ENCODE measurements at regions not wholly inside any gene's neighbourhood (a gene's known extent, or its start where the extent isn't known, plus 50 kb on each side); places are given as distances from the start of the nearest gene placed in this dataset.

- peaks cover 0 to 4% (median 0%) of the 10 kb centered on the region in 3 donors for H3K27me3 ChIP-seq
Observed at GRCh38 chr6:55654445-55654844, 75.5 kb upstream of the HMGCLL1 start.

GRCh38 chr6:55652429-55652828, 73.4 kb upstream of the HMGCLL1 start:
- no peaks in the 10 kb centered on the region for H3K36me3 ChIP-seq
- DNase-seq: no peak
- peaks cover 0 to 4% (median 0%) of the 10 kb centered on the region in 3 donors for H3K27me3 ChIP-seq
- 53 to 57% methylated on average over 1 of the region's 1 CpG for WGBS, 2 donors
- no peaks in the 10 kb centered on the region for H3K4me1 ChIP-seq
- no peak overlapping the region for H3K27ac ChIP-seq
- TF ChIP-seq EP300 (IDR thresholded peaks at IDR 0.05) (no peak), CTCF (IDR thresholded peaks at IDR 0.05) (no peak), POLR2AphosphoS5 (IDR thresholded peaks at IDR 0.05) (peak in 1 of 4 donors; percentile 54), POLR2A (IDR thresholded peaks at IDR 0.05) (no peak)
- intact Hi-C loops (cut with DNase I): no loop called here
- no peaks in the 10 kb centered on the region for H3K9me3 ChIP-seq
- no peak overlapping the region for H3K4me3 ChIP-seq

More at GRCh38 chr6:55654445-55654844, 75.5 kb upstream of the HMGCLL1 start:
- no peak overlapping the region for H3K27ac ChIP-seq
- TF ChIP-seq CTCF (IDR thresholded peaks at IDR 0.05) (no peak), EP300 (IDR thresholded peaks at IDR 0.05) (no peak), POLR2A (IDR thresholded peaks at IDR 0.05) (no peak), POLR2AphosphoS5 (IDR thresholded peaks at IDR 0.05) (no peak)
- H3K9me3 ChIP-seq: no peaks in the 10 kb centered on the region
- H3K36me3 ChIP-seq: no peaks in the 10 kb centered on the region
- no peak for DNase-seq
- 93 to 94% methylated on average over 1 of the region's 1 CpG for WGBS, 2 donors
- H3K4me1 ChIP-seq: no peaks in the 10 kb centered on the region
- no peak overlapping the region for H3K4me3 ChIP-seq
- intact Hi-C loops (cut with DNase I): no loop called here

- Histone ChIP-seq H3K4me1 (no peaks in the 10 kb centered on the region), H3K27ac (no peak overlapping the region), H3K9me3 (no peaks in the 10 kb centered on the region), H3K36me3 (no peaks in the 10 kb centered on the region), H3K27me3 (peaks cover 0 to 4% (median 0%) of the 10 kb centered on the region in 3 donors), H3K4me3 (no peak overlapping the region)
- no peak for TF ChIP-seq CTCF (IDR thresholded peaks at IDR 0.05)
- no peak for TF ChIP-seq POLR2AphosphoS5 (IDR thresholded peaks at IDR 0.05)
- no peak for TF ChIP-seq POLR2A (IDR thresholded peaks at IDR 0.05)
- intact Hi-C loops (cut with DNase I): no loop called here
- DNase-seq: no peak
- WGBS, 2 donors: 80 to 84% methylated on average over 3 of the region's 3 CpGs
Observed at GRCh38 chr6:55651015-55651414, 72.0 kb upstream of the HMGCLL1 start.

- H3K4me1 ChIP-seq: no peaks in the 10 kb centered on the region
- no peak overlapping the region for H3K4me3 ChIP-seq
- intact Hi-C loops (cut with DNase I): no loop called here
- DNase-seq: no peak
- H3K36me3 ChIP-seq: no peaks in the 10 kb centered on the region
- TF ChIP-seq POLR2A (IDR thresholded peaks at IDR 0.05): no peak
- no peak for TF ChIP-seq POLR2AphosphoS5 (IDR thresholded peaks at IDR 0.05)
- TF ChIP-seq CTCF (IDR thresholded peaks at IDR 0.05): no peak
- H3K9me3 ChIP-seq: peaks cover 0 to 3% (median 0%) of the 10 kb centered on the region in 4 donors
- H3K27me3 ChIP-seq: no peaks in the 10 kb centered on the region
- H3K27ac ChIP-seq: no peak overlapping the region
Observed at GRCh38 chr6:55643861-55644260, 64.9 kb upstream of the HMGCLL1 start.

GRCh38 chr6:55642366-55642765, 63.4 kb upstream of the HMGCLL1 start:
- 90 to 94% methylated on average over 2 of the region's 2 CpGs for WGBS, 2 donors
- H3K27ac ChIP-seq: no peak overlapping the region
- no peaks in the 10 kb centered on the region for H3K27me3 ChIP-seq
- TF ChIP-seq CTCF (IDR thresholded peaks at IDR 0.05) (no peak), POLR2AphosphoS5 (IDR thresholded peaks at IDR 0.05) (no peak), EP300 (IDR thresholded peaks at IDR 0.05) (no peak), POLR2A (IDR thresholded peaks at IDR 0.05) (no peak)
- no peak for DNase-seq
- H3K4me3 ChIP-seq: no peak overlapping the region
- peaks cover 0 to 3% (median 0%) of the 10 kb centered on the region in 4 donors for H3K9me3 ChIP-seq
- no peaks in the 10 kb centered on the region for H3K36me3 ChIP-seq
- no peaks in the 10 kb centered on the region for H3K4me1 ChIP-seq
- intact Hi-C loops (cut with DNase I): no loop called here
